ENCODE measurements at regions not wholly inside any gene's neighbourhood (a gene's known extent, or its start where the extent isn't known, plus 50 kb on each side); places are given as distances from the start of the nearest gene placed in this dataset.

DNA sequence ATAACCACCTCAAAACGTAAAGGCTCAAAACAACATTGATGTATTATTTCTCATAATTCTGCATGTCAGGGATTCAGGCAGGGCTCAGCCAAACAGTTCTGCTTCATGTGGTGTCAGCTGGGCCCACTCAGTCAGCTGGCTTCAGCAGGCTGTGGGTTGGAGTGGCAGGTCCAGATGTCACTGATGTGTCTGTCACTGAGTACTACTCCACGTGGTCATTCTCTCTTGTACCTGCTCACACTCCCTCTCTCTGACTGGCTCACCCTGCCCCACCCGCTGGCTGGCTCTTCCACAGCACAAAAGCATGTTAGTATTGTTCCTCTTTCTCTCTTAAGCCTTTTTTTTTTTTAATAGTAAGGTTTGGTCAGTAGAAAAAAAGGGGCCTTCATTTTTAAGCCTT is 182.4 kb downstream of the DICER1 start:
- H3K79me1 ChIP-seq (ENCODE audit: low read depth, low read length), result no peaks in the 10 kb centered on the region
- DNase-seq (ENCODE audit: low read depth in 1 of 2, low spot score in 2 of 2), result no peak
- no peak overlapping the region for H3K14ac ChIP-seq (ENCODE audit: insufficient read length)
- H3K79me2 ChIP-seq (ENCODE audit: control insufficient read depth in 1 of 2, insufficient read depth in 2 of 2, low read length in 2 of 2), result no peaks in the 10 kb centered on the region
- H3K23ac ChIP-seq (ENCODE audit: insufficient read length), result no peak overlapping the region
- no peak overlapping the region for H2AFZ ChIP-seq (ENCODE audit: low read length)
- H3K4ac ChIP-seq (replicated peaks; ENCODE audit: insufficient read length, low read depth, low read length), result no peak overlapping the region
- ChIA-PET CTCF (ENCODE audit: partially characterized antibody) (interaction anchor here (0.6 kb wide), 1 partner anchor 259 kb away, joined by 3 read pairs; no protein-coding TSS in a partner anchor), POLR2A (ENCODE audit: partially characterized antibody) (no interaction called here)
- no peaks in the 10 kb centered on the region for H3K27me3 ChIP-seq (replicated peaks in 1 of 4; ENCODE audit: control insufficient read depth in 3 of 4, extremely low read depth in 1 of 4, insufficient read depth in 3 of 4, low read length in 3 of 4)
- H3K4me3 ChIP-seq (ENCODE audit: extremely low read depth in 1 of 4, insufficient read depth in 2 of 4, low read depth in 3 of 4, low read length in 4 of 4), result no peak overlapping the region
- no peak overlapping the region for H3K9ac ChIP-seq (replicated peaks in 1 of 4; ENCODE audit: extremely low read depth in 1 of 4, low read depth in 3 of 4, low read length in 3 of 4)
- no peak overlapping the region for H3K18ac ChIP-seq (ENCODE audit: extremely low read depth, low read length)
- no peak overlapping the region for H2AK5ac ChIP-seq (ENCODE audit: low read depth, low read length)
- H3K4me2 ChIP-seq (ENCODE audit: insufficient read depth in 1 of 2, low read depth in 2 of 2, low read length in 2 of 2), result no peak overlapping the region
- H3K23me2 ChIP-seq (ENCODE audit: low read depth, low read length), result no peaks in the 10 kb centered on the region
- H3K9me3 ChIP-seq (ENCODE audit: insufficient read depth in 2 of 2, low read depth in 1 of 2, low read length in 1 of 2), result no peaks in the 10 kb centered on the region
- H2BK15ac ChIP-seq (ENCODE audit: low read length), result no peak overlapping the region
- H3K56ac ChIP-seq (replicated peaks; ENCODE audit: insufficient read length, low read depth, low read length), result no peak overlapping the region
- no peak overlapping the region for H2BK12ac ChIP-seq (ENCODE audit: low read depth, low read length)
- H3K27ac ChIP-seq (ENCODE audit: low read depth, low read length), result no peak overlapping the region
- H2BK120ac ChIP-seq (replicated peaks; ENCODE audit: low read depth, low read length), result no peak overlapping the region
- H2BK20ac ChIP-seq (ENCODE audit: low read length), result no peak overlapping the region
- 85% methylated on average over 3 of the region's 3 CpGs; no CpG with 5 or more reads in 1 of the 2 experiments for whole genome bisulfite sequencing, 2 experiments (ENCODE audit: extremely low coverage in 1 of 2, insufficient coverage in 1 of 2, insufficient read length in 1 of 2, insufficient replicate concordance in 2 of 2, low coverage in 1 of 2, low lambda C conversion rate in 2 of 2, missing lambda C conversion rate in 1 of 2)
- peaks cover 0 to 1% (median 0%) of the 10 kb centered on the region in 4 experiments; a peak in 1 of 7 replicates for H3K4me1 ChIP-seq (replicated peaks in 1 of 4; ENCODE audit: control insufficient read depth in 3 of 4, insufficient read depth in 4 of 4, low read length in 3 of 4)
- no peak for FAIRE-seq
- no peak overlapping the region for H4K8ac ChIP-seq (ENCODE audit: extremely low read depth, insufficient read depth, low read length)
- H2BK5ac ChIP-seq (ENCODE audit: low read depth, low read length), result no peak overlapping the region
- H4K5ac ChIP-seq (ENCODE audit: insufficient read length, low read depth, low read length), result no peak overlapping the region
- no peaks in the 10 kb centered on the region for H4K20me1 ChIP-seq (replicated peaks in 1 of 2; ENCODE audit: control insufficient read depth in 1 of 2, insufficient read depth in 2 of 2, low read length in 2 of 2)
- no peak overlapping the region for H4K91ac ChIP-seq (replicated peaks; ENCODE audit: insufficient read length, low read length)
- H3K36me3 ChIP-seq (ENCODE audit: control insufficient read depth in 2 of 4, insufficient read depth in 4 of 4, low read length in 3 of 4), result no peaks in the 10 kb centered on the region
- TF ChIP-seq KDM4A (IDR thresholded peaks at IDR 0.05; ENCODE audit: low read depth, low read length, severe bottlenecking) (no peak), HDAC2 (IDR thresholded peaks at IDR 0.05; ENCODE audit: borderline replicate concordance in 1 of 2, low read depth in 2 of 2, low read length in 2 of 2) (no peak), KDM5A (IDR thresholded peaks at IDR 0.05; ENCODE audit: low read length) (no peak), RNF2 (IDR thresholded peaks at IDR 0.05; ENCODE audit: borderline replicate concordance, low read depth, low read length, missing control alignments, poor library complexity, severe bottlenecking) (no peak), SP1 (IDR thresholded peaks at IDR 0.05; ENCODE audit: low read depth, low read length) (no peak), POU5F1 (IDR thresholded peaks at IDR 0.05; ENCODE audit: low read depth, low read length) (no peak), NANOG (IDR thresholded peaks at IDR 0.05; ENCODE audit: insufficient read depth, low read depth, low read length, poor library complexity, severe bottlenecking) (no peak), CEBPB (IDR thresholded peaks at IDR 0.05; ENCODE audit: low read depth, low read length) (no peak)
- TF ChIP-seq, protein P1, sequence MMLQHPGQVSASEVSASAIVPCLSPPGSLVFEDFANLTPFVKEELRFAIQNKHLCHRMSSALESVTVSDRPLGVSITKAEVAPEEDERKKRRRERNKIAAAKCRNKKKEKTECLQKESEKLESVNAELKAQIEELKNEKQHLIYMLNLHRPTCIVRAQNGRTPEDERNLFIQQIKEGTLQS (IDR thresholded peaks at IDR 0.05; ENCODE audit: insufficient read depth, low read depth, low read length), result no peak
- TF ChIP-seq, protein P2, sequence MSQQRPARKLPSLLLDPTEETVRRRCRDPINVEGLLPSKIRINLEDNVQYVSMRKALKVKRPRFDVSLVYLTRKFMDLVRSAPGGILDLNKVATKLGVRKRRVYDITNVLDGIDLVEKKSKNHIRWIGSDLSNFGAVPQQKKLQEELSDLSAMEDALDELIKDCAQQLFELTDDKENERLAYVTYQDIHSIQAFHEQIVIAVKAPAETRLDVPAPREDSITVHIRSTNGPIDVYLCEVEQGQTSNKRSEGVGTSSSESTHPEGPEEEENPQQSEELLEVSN (IDR thresholded peaks at IDR 0.05), result no peak

Data from H1 (cell line).